Choroid plexus epithelial cell (primary cell): ENCODE measurements at regions not wholly inside any gene's neighbourhood (a gene's known extent, or its start where the extent isn't known, plus 50 kb on each side); places are given as distances from the start of the nearest gene placed in this dataset.

Experiments
- DNase-seq: peaks from one replicate; pipeline ENCODE4 v3.0.0-alpha.2; 2010; ENCODE audit warnings: low read depth
- H3K4me3 ChIP-seq: 2 replicates; pipeline ENCODE4 v1.5.1; 2011; ENCODE audit warnings: low read depth, mild to moderate bottlenecking, control low read depth, low read length, moderate library complexity
- TF ChIP-seq, protein P1 (sequence below): conservative IDR thresholded peaks from 2 replicates; pipeline ENCODE4 v1.5.1; 2011; ENCODE audit warnings: low read depth, mild to moderate bottlenecking, control low read depth, inconsistent platforms, low read length, moderate library complexity

DNA sequence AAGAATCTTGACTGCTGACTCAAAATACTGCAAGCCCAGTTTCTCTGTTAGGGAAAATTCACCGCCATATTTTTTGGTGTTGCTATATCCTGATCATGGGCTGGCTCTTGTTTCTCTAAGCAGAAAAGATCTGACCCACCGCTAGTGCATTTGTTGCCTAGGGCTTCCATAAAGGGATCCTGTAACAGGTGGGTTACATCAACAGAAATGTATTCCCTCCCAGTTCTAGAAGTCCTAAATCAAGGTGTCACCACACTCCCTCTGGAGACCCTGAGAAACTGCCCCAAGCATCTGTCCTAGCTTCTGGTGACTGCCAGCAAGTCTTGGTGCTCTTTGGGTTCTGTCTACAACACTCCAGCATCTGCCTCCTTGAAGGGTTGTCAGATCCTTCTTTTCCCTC lies 99.7 kb downstream of the MAF start:
- no peak for DNase-seq
- no peak overlapping the region for H3K4me3 ChIP-seq
- TF ChIP-seq, protein P1, sequence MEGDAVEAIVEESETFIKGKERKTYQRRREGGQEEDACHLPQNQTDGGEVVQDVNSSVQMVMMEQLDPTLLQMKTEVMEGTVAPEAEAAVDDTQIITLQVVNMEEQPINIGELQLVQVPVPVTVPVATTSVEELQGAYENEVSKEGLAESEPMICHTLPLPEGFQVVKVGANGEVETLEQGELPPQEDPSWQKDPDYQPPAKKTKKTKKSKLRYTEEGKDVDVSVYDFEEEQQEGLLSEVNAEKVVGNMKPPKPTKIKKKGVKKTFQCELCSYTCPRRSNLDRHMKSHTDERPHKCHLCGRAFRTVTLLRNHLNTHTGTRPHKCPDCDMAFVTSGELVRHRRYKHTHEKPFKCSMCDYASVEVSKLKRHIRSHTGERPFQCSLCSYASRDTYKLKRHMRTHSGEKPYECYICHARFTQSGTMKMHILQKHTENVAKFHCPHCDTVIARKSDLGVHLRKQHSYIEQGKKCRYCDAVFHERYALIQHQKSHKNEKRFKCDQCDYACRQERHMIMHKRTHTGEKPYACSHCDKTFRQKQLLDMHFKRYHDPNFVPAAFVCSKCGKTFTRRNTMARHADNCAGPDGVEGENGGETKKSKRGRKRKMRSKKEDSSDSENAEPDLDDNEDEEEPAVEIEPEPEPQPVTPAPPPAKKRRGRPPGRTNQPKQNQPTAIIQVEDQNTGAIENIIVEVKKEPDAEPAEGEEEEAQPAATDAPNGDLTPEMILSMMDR, result no peak

DNA sequence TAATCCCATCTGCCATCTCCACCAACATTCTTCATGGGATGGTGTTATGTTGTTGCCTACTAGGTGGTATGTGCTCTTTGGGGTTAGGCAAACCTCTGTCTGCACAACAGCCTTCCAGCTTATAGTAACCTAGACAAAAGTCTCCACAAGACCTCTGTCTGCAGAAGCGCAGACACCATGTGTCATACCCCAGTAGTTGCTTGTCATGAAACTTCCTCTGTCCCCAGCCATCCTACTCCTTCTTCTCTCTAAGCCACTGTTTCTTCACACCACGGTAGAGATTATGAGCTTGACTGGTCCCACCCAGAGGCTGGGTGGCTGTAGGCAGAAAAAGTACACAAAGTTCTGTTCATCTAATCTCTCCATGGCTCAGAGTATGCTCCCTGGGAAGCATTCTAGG lies 100.3 kb downstream of the MAF start:
- TF ChIP-seq, protein P1, result no peak

DNA sequence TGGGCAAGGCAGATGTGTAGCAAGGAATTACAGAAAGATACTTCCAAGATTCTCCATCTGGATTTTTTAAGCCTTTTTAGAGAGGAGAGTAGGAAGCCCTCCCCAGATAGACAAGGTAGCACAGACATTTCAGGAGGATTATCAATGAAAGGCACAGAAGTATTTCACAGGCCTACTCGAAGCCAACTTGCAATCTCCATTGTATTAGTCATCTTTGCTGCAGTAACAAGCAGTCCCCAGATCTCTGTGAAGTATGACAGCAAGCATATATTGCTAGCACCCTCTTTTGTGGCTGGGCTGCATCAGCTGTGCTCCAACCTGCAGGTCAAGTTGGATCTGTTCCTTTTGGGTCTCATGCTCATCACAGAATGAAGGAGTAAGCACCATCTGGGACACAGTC lies 101.6 kb downstream of the MAF start:
- H3K4me3 ChIP-seq, result no peak overlapping the region
- DNase-seq, result no peak
- TF ChIP-seq, protein P1, result no peak

More for the DNA sequence above, 100.3 kb downstream of the MAF start:
- no peak for DNase-seq
- no peak overlapping the region for H3K4me3 ChIP-seq

DNA sequence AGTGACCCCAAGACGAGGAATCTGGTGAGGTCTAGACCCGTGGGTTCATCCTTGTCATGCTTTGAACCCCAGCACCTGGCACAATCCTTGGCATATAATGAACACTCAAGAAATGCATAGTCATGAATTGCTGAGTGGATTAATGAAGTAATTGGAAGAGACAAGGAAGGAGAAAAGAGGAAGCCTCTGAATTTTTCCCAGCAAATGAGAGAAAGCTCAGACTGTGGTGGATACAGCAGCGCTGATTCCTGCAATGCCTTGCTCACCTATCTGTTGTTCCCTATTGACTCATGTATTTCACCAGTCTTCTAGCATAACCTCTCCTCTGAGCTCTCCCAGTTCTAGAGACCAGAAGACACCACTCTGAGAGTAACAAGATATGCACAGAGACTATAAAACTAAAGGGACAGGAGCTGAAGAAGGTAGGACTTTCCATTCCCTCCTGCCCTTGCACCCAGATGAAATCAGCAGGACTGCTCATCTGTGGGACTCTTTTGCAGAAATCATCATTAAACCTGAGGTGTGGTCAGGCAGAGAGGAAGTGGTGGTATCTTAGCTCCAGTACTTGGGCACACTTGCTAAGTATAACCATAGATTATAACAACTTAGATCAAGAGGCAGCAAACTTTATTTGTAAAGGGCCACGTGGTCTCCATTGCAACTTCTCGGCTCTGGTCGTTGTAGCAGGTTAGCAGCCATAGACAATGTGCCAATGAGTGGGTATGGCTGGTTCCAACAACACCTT lies 102.8 kb downstream of the MAF start:
- TF ChIP-seq, protein P1, result no peak
- no peak for DNase-seq

DNA sequence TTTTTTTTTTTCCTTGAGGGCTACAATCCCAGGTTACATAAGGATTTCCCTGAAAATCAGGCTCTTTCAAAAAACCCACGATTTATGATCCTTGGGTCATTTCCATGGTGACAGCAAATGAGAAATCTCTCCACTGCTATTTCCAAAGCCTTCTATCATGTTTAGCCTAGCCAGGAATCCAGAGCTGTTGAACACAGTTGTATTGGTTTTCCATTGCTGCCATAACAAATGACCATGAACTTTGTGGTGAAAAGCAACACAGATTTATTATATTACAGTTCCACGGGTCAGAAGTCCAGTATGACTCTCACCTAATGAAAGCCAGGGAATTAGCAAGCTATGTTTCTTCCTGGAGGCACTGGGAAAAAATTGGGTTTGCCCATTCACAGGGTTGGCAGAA lies 106.6 kb downstream of the MAF start:
- TF ChIP-seq, protein P1, result no peak
- H3K4me3 ChIP-seq, result no peak overlapping the region
- DNase-seq, result no peak

More for the DNA sequence above, 102.8 kb downstream of the MAF start:
- H3K4me3 ChIP-seq, result no peak overlapping the region

DNA sequence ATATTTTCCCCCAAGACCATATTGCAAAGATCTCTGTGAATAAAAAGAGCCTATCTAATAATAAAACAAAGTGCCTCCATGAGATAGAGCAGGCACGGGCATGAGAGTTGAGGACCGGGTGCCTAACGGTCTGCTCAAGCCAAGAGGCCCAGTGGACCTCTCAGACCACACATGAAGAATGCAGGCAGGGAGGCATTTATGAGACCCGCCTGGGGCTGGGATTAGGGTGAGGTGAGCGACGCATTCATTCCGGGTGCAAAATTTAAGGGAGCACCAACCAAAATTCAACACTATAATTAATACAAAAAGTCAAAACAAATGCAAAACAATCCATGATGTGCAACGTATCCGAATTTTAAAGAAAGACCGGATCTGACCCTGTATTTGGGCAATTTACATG lies 108.5 kb downstream of the MAF start:
- no peak overlapping the region for H3K4me3 ChIP-seq
- no peak for DNase-seq
- TF ChIP-seq, protein P1, result no peak

DNA sequence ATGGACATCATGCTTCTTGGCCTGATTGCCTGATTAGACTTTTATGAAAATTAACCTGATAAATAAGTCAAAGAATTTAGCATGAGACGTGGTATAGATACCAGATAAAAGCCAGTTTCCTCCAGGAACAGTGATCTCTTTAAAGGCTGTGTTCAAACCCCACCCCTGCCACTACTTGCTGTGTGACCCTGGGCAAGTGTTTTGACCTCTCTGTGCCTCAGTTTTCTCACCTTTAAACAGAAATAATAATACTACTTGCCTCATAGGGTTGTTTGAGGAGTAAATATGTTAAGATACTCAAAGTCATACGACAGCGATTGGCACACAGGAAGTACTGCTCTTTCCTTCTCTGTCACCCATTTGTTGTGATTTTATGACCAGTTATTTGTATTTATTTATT lies 115.5 kb downstream of the MAF start:
- no peak overlapping the region for H3K4me3 ChIP-seq
- no peak for DNase-seq
- TF ChIP-seq, protein P1, result no peak
